GM12864 (cell line): ENCODE measurements at regions not wholly inside any gene's neighbourhood (a gene's known extent, or its start where the extent isn't known, plus 50 kb on each side); places are given as distances from the start of the nearest gene placed in this dataset.

Experiments
- DNase-seq: peaks from one replicate; pipeline ENCODE4 v3.0.0-alpha.2; 2011; ENCODE audit warnings: low read depth
- H3K4me3 ChIP-seq: 2 replicates; pipeline ENCODE4 v1.5.1; 2011; ENCODE audit warnings: mild to moderate bottlenecking, low read depth, low read length, control low read depth
- TF ChIP-seq, protein P1 (sequence below): IDR thresholded peaks from 2 replicates; pipeline ENCODE4 v1.5.1; 2011; ENCODE audit warnings: low read depth, mild to moderate bottlenecking, moderate library complexity, low read length, control low read depth, inconsistent platforms; ENCODE audit errors: missing control alignments

DNA sequence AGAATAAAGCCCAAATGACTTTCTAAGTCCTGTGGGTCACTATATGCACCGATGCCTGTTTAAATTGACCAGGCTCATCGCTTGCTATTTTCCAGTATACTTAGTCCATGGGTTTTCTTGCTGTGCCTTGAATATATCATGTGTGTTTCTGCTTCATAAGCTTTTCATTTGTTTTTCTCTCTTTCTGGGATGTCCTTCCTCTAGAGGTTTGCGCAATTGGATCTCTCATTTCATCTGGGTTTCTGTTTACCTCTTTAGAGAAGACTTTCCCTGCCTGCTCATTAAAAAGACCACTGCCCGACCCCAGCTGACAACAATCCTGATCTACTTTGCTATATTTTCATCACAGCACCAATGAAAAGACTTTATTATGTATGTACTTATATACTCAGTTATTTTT, 150.9 kb upstream of the CYRIA start:
- no peak overlapping the region for H3K4me3 ChIP-seq
- TF ChIP-seq, protein P1, sequence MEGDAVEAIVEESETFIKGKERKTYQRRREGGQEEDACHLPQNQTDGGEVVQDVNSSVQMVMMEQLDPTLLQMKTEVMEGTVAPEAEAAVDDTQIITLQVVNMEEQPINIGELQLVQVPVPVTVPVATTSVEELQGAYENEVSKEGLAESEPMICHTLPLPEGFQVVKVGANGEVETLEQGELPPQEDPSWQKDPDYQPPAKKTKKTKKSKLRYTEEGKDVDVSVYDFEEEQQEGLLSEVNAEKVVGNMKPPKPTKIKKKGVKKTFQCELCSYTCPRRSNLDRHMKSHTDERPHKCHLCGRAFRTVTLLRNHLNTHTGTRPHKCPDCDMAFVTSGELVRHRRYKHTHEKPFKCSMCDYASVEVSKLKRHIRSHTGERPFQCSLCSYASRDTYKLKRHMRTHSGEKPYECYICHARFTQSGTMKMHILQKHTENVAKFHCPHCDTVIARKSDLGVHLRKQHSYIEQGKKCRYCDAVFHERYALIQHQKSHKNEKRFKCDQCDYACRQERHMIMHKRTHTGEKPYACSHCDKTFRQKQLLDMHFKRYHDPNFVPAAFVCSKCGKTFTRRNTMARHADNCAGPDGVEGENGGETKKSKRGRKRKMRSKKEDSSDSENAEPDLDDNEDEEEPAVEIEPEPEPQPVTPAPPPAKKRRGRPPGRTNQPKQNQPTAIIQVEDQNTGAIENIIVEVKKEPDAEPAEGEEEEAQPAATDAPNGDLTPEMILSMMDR, result no peak
- DNase-seq, result no peak

DNA sequence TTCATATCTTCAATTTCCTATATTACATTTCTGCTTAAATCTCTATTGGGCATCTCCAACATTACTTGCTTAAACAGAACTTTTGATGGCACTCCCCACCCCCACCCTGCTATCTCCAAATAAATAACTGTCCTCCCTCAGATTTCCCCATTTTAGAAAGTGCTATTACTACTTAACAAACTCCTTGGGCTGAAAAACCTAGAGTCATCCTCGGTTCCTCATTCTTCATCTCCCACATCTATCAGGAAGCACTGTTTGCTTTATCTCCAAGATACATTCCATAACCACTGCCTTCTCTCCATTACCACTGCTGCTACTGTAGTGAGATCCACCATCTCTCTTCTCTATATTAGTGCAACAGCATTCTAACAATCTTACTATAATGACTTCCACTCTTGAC, 150.4 kb upstream of the CYRIA start:
- no peak for DNase-seq
- no peak overlapping the region for H3K4me3 ChIP-seq
- TF ChIP-seq, protein P1, result no peak

DNA sequence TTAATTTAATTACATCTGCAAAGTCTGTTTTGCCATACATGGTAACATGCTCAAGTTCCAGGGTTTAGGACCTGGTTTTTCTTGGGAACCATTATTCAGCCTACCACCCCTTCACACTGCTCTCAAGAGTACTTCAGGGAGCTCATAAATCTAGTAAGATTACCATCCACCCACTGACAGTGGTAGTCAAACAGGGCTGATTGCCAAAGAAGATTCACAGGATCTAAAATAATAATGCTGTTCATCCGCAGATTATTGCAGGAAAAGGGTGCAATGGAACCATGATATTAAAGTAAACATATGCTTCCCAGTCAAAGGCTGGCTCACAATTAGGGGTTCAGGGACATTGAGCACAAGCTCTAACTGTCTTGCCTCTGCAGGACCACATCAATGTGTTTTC, 148.0 kb upstream of the CYRIA start:
- TF ChIP-seq, protein P1, result no peak
- DNase-seq, result no peak
- no peak overlapping the region for H3K4me3 ChIP-seq

DNA sequence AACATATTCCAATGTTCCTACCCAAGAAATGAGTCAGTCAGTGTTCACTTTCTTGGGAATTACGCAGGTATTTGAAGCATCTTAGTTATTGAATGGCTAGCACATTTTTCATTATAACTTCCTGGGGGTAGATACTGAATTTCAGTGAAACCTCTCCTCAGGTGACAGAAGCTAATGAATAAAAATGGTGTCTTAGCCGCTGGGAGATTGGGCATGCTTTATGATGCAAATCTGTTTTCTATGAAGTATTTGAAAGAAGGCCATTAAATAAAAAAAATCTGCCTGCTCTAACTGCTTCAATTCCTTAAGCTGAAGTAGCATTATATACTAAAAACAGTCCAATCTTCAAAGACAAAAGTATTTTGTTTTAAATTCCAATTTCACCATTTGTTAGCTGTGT, 132.8 kb upstream of the CYRIA start:
- DNase-seq, result no peak
- TF ChIP-seq, protein P1, result no peak
- H3K4me3 ChIP-seq, result no peak overlapping the region

DNA sequence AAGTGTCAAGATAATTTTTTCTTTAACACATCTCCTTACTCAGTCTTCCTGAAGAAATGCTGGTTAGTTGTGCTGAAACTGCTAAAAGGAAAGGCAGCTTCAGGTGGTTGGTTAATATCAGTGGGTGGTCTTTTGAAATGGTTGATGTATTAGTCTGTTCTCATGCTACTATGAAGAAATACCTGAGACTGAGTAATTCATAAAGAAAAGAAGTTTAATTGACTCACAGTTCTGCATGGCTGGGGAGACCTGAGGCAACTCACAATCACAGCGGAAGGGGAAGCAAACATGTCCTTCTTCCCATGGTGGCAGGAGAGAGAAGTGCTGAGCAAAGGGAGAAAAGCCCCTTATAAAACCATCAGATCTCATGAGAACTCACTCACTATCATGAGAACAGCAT, 125.9 kb upstream of the CYRIA start:
- H3K4me3 ChIP-seq, result no peak overlapping the region
- no peak for DNase-seq
- TF ChIP-seq, protein P1, result no peak

DNA sequence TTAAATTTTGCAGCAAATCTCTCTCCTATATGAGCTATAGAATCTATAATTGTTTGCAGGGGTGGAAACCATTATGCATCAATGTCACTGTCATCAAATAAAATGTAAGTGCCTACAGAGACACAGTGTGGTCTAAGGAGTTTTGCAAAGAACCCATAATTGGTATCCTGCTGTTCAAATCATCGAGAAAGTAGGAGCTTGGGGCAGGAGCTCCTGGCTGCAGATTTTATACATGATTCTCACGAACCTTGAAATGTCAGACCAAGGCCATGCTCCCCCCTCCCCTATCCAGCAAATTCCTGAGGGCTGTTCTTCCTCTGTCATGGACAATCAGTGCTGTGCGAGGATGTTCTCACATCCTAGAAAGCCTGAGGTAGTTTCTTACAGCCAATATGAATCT, 119.5 kb upstream of the CYRIA start:
- DNase-seq, result no peak
- TF ChIP-seq, protein P1, result no peak
- no peak overlapping the region for H3K4me3 ChIP-seq

DNA sequence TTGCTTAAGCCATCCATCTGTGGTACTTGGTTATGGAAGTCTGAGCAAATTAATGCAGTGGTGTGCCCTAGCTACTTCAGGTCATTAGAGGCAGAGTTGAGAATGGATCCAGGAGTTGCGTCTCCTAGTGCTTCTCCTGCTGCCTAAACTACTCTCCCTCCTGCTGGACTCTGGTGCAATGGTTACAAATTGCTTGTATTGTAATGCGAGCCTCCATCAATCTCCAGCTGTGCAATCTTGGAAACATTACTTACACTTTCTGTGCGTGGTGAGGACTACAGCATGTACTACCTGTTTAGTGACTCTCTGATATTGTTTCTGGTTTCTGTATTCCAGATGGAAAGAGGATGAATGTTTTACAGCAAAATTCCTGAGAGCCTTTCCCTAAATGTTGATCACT, 119.0 kb upstream of the CYRIA start:
- TF ChIP-seq, protein P1, result no peak
- no peak for DNase-seq
- no peak overlapping the region for H3K4me3 ChIP-seq
